Daoy (cell line): ENCODE measurements at regions not wholly inside any gene's neighbourhood (a gene's known extent, or its start where the extent isn't known, plus 50 kb on each side); places are given as distances from the start of the nearest gene placed in this dataset.

Source experiments
- DNase-seq: peaks from one replicate; pipeline ENCODE4 v3.0.0-alpha.2; 2015; ENCODE audit warnings: low read depth

- no peak for DNase-seq
Measured at GRCh38 chr5:124647352-124647751, 99.1 kb downstream of the ZNF608 start.

GRCh38 chr5:124645396-124645795 lies 101.0 kb downstream of the ZNF608 start:
- DNase-seq: no peak

GRCh38 chr5:124644582-124644981 lies 101.9 kb downstream of the ZNF608 start:
- no peak for DNase-seq

GRCh38 chr5:124644138-124644537 lies 102.3 kb downstream of the ZNF608 start:
- DNase-seq: peak; percentile 67

GRCh38 chr5:124643336-124643735 lies 103.1 kb downstream of the ZNF608 start:
- no peak for DNase-seq

GRCh38 chr5:124642151-124642550 lies 104.3 kb downstream of the ZNF608 start:
- no peak for DNase-seq

- no peak for DNase-seq
Measured at GRCh38 chr5:124641154-124641792, 105.2 kb downstream of the ZNF608 start.

- no peak for DNase-seq
Measured at GRCh38 chr5:124639095-124639665, 107.3 kb downstream of the ZNF608 start.

GRCh38 chr5:124637011-124637410 lies 109.4 kb downstream of the ZNF608 start:
- no peak for DNase-seq

- DNase-seq: no peak
Measured at GRCh38 chr5:124634741-124635323, 111.6 kb downstream of the ZNF608 start.

GRCh38 chr5:124634228-124634739 lies 112.2 kb downstream of the ZNF608 start:
- no peak for DNase-seq

GRCh38 chr5:124633209-124633608 lies 113.2 kb downstream of the ZNF608 start:
- no peak for DNase-seq

GRCh38 chr5:124631874-124632550 lies 114.4 kb downstream of the ZNF608 start:
- no peak for DNase-seq

- DNase-seq: peak; percentile 46
Measured at GRCh38 chr5:124630767-124631704, 115.4 kb downstream of the ZNF608 start.

GRCh38 chr5:124628721-124629596 lies 117.5 kb downstream of the ZNF608 start:
- peak; percentile 98 for DNase-seq

- peak; percentile 29 for DNase-seq
Measured at GRCh38 chr5:124627815-124628595, 118.4 kb downstream of the ZNF608 start.

- DNase-seq: no peak
Measured at GRCh38 chr5:124626053-124626452, 120.4 kb downstream of the ZNF608 start.

GRCh38 chr5:124623265-124623664 lies 123.2 kb downstream of the ZNF608 start:
- DNase-seq: no peak

- DNase-seq: no peak
Measured at GRCh38 chr5:124622851-124623250, 123.6 kb downstream of the ZNF608 start.

- no peak for DNase-seq
Measured at GRCh38 chr5:124621279-124621678, 125.2 kb downstream of the ZNF608 start.
